Transverse colon (tissue), 4 donors: ENCODE measurements at regions not wholly inside any gene's neighbourhood (a gene's known extent, or its start where the extent isn't known, plus 50 kb on each side); places are given as distances from the start of the nearest gene placed in this dataset.

ENCODE experiments used
- DNase-seq: peaks from one replicate; pipeline ENCODE4 v3.0.0-alpha.2; 2019
- H3K27ac ChIP-seq, 4 donors: fragments of 200-600 bp; sonication (generic); 2 replicates each; pipeline ENCODE4 v1.5.1; 2016 to 2018; ENCODE audit warnings: inconsistent platforms in 4 of 4
- H3K27me3 ChIP-seq: fragments of 200-600 bp; sonication (generic); 2 replicates; pipeline ENCODE4 v1.5.1; 2017; ENCODE audit warnings: inconsistent platforms
- H3K36me3 ChIP-seq, 4 donors: fragments of 200-600 bp; sonication (generic); 2 replicates each; pipeline ENCODE4 v1.5.1; 2017 to 2019; ENCODE audit warnings: inconsistent platforms in 4 of 4
- H3K4me1 ChIP-seq, 4 donors: fragments of 200-600 bp; sonication (generic); 2 replicates each; pipeline ENCODE4 v1.5.1; 2017 to 2020; ENCODE audit warnings: inconsistent platforms in 4 of 4
- H3K4me3 ChIP-seq, 4 donors: fragments of 200-600 bp; sonication (generic); 1 replicate in 1 of 4; 2 replicates in 3 of 4; pipeline versions ENCODE4 v1.5.1 to v1.6.1; 2017 to 2019; ENCODE audit warnings: inconsistent platforms in 4 of 4
- H3K9me3 ChIP-seq, 2 donors: fragments of 200-600 bp; sonication (generic); 2 replicates each; pipeline ENCODE4 v1.5.1; 2017 to 2019; ENCODE audit warnings: inconsistent platforms in 2 of 2
- CTCF ChIP-seq, 5 experiments: fragments of 200-600 bp in 3 of 5; fragments of 450-650 bp in 2 of 5; sonication (generic) in 3 of 5; IDR thresholded peaks; 1 replicate in 2 of 5; 2 replicates in 3 of 5; pipeline ENCODE4 v1.5.1; 2016 to 2017; ENCODE audit warnings: antibody characterized with exemption in 5 of 5, inconsistent platforms in 3 of 5, mild to moderate bottlenecking in 2 of 5, moderate library complexity in 1 of 5
- EP300 ChIP-seq: sonication (generic); formaldehyde crosslinking; IDR thresholded peaks from one replicate; pipeline ENCODE4 v1.6.1; 2017; ENCODE audit warnings: antibody characterized with exemption, low read depth
- POLR2A ChIP-seq: fragments of 450-650 bp; IDR thresholded peaks from one replicate; pipeline ENCODE4 v1.6.1; 2016; ENCODE audit warnings: antibody characterized with exemption, mild to moderate bottlenecking, moderate library complexity
- POLR2AphosphoS5 ChIP-seq, 3 donors: sonication (generic); formaldehyde crosslinking; IDR thresholded peaks; one replicate each; pipeline ENCODE4 v1.6.1; 2016; ENCODE audit warnings: antibody characterized with exemption in 3 of 3
- WGBS, 2 donors: methylation state at CpG; one replicate each; pipeline ENCODE4 v1.1.5; 2018; ENCODE audit warnings: low coverage in 1 of 2; 5-methylcytosine and 5-hydroxymethylcytosine counted together
- in situ Hi-C, 4 donors: fragments of 200-750 bp; cut with MboI; loops; one replicate each; pipeline versions ENCODE4 v1.15.0 to v1.15.1; 2017; ENCODE audit warnings: low sequenced_read_pairs in 3 of 4, low pct_ligation_motif_present in 1 of 4, low pct_unique_long_range_greater_than_20kb in 1 of 4
- intact Hi-C: fragments of 100-400 bp; cut with DNase I; formaldehyde crosslinking; loops from one replicate; pipeline ENCODE4 v1.15.1; 2023; ENCODE audit warnings: low total_unique reads

GRCh38 chr3:24588629-24589512 is 94.2 kb upstream of the THRB start:
- in situ Hi-C loops (no loop called here), intact Hi-C loops (no loop called here)
- peak overlapping the region in 3 of 4 donors; percentile 4 to 50 (median 12) for H3K27ac ChIP-seq
- TF ChIP-seq POLR2AphosphoS5 (IDR thresholded peaks at IDR 0.05) (no peak), POLR2A (no peak), EP300 (no peak), CTCF (IDR thresholded peaks at IDR 0.05) (no peak)
- peaks cover 0 to 37% (median 21%) of the 10 kb centered on the region in 4 donors for H3K4me1 ChIP-seq
- no peaks in the 10 kb centered on the region for H3K36me3 ChIP-seq
- H3K27me3 ChIP-seq, result no peaks in the 10 kb centered on the region
- 34 to 42% methylated on average over 6 of the region's 6 CpGs for WGBS, 2 donors
- H3K9me3 ChIP-seq, result no peaks in the 10 kb centered on the region
- no peak for DNase-seq
- no peak overlapping the region for H3K4me3 ChIP-seq

GRCh38 chr3:24589513-24589851 is 94.8 kb upstream of the THRB start:
- H3K4me1 ChIP-seq, result peaks cover 0 to 37% (median 21%) of the 10 kb centered on the region in 4 donors
- TF ChIP-seq POLR2AphosphoS5 (IDR thresholded peaks at IDR 0.05) (no peak), POLR2A (no peak), EP300 (no peak), CTCF (IDR thresholded peaks at IDR 0.05) (no peak)
- intact Hi-C loops, result no loop called here
- H3K36me3 ChIP-seq, result no peaks in the 10 kb centered on the region
- H3K4me3 ChIP-seq, result no peak overlapping the region
- WGBS, 2 donors, result 0 to 15% methylated on average over 1 of the region's 1 CpG
- no peaks in the 10 kb centered on the region for H3K27me3 ChIP-seq
- peak overlapping the region in 3 of 4 donors; percentile 4 to 50 (median 12) for H3K27ac ChIP-seq
- DNase-seq, result no peak
- no peaks in the 10 kb centered on the region for H3K9me3 ChIP-seq
- in situ Hi-C loops, result no loop called here

DNA sequence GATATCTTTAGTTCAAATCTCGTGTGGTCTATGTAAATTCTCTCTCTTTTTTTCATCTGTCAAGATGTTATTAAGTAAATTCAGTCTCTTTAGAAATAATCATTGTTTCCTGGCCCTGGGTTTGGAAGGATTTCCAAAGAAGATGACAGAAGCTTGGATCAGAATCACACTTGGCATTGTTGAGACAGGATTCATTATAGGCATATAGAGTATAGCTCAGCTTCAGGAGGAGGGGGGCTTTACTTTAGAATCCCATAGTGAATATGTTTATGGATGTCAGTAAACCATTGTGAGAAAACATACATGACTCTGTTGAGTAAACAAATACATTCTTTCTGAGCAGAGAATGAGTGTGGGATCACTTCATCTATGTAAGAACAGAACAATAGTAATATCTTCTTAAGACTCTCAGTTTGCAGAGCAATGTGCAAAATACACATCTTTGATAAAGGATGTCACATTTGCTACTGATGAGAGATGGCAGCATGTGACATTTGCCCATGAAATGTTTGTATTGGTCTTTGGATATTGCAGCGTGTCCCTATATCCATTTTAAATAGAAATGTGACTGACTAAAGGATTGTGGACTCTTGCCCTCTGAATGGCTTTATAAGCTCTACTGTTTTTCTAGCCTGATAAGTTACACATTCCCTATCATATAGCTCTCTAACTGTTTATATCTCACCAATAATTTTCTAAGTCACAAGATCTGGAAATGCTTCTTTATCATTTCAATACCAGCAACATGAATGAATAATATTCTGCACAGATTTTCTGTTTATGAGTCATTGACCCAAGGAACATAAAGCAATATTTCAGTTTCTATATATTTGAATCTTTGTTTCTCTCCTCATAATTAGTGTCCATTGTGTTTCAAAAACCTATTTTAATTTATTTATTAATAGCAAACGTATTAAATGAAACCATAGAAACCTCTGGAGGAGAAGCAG is 95.6 kb upstream of the THRB start:
- H3K4me3 ChIP-seq, result no peak overlapping the region
- H3K36me3 ChIP-seq, result no peaks in the 10 kb centered on the region
- H3K9me3 ChIP-seq, result no peaks in the 10 kb centered on the region
- intact Hi-C loops, result no loop called here
- in situ Hi-C loops, result no loop called here
- WGBS, 2 donors, result 35 to 36% methylated on average over 2 to 3 of the region's 3 CpGs
- peaks cover 0 to 37% (median 21%) of the 10 kb centered on the region in 4 donors for H3K4me1 ChIP-seq
- H3K27me3 ChIP-seq, result no peaks in the 10 kb centered on the region
- no peak for DNase-seq
- TF ChIP-seq POLR2AphosphoS5 (IDR thresholded peaks at IDR 0.05) (no peak), EP300 (no peak), CTCF (IDR thresholded peaks at IDR 0.05) (no peak), POLR2A (no peak)
- peak overlapping the region in 1 of 4 donors; percentile 12 for H3K27ac ChIP-seq

GRCh38 chr3:24591191-24591590 is 96.5 kb upstream of the THRB start:
- Histone ChIP-seq H3K9me3 (no peaks in the 10 kb centered on the region), H3K4me1 (peaks cover 0 to 43% (median 21%) of the 10 kb centered on the region in 4 donors), H3K36me3 (no peaks in the 10 kb centered on the region), H3K4me3 (no peak overlapping the region), H3K27ac (no peak overlapping the region), H3K27me3 (no peaks in the 10 kb centered on the region)
- DNase-seq, result no peak
- in situ Hi-C loops, result no loop called here
- TF ChIP-seq POLR2A (no peak), CTCF (IDR thresholded peaks at IDR 0.05) (no peak), EP300 (no peak), POLR2AphosphoS5 (IDR thresholded peaks at IDR 0.05) (no peak)
- intact Hi-C loops, result no loop called here
